HG03066 (cell line): ENCODE measurements at regions not wholly inside any gene's neighbourhood (a gene's known extent, or its start where the extent isn't known, plus 50 kb on each side); places are given as distances from the start of the nearest gene placed in this dataset.
"Not testable (repeated sequence)": the region's sequence is repeated elsewhere in the genome, so short reads cannot be mapped to it uniquely, and the experiment has no call there.

Source experiments
- ATAC-seq: cut with Tn5 transposase; IDR thresholded peaks from one replicate; pipeline ENCODE4 v1.9.1; 2021; ENCODE audit warnings: low read depth; ENCODE audit not compliant: unreplicated experiment

- no peak for ATAC-seq
Measured at GRCh38 chr15:96182736-96183513, 147.6 kb upstream of the NR2F2 start.

- no peak for ATAC-seq
Measured at GRCh38 chr15:96183514-96183850, 147.0 kb upstream of the NR2F2 start.

GRCh38 chr15:96183867-96184266 is 146.6 kb upstream of the NR2F2 start:
- no peak for ATAC-seq

DNA sequence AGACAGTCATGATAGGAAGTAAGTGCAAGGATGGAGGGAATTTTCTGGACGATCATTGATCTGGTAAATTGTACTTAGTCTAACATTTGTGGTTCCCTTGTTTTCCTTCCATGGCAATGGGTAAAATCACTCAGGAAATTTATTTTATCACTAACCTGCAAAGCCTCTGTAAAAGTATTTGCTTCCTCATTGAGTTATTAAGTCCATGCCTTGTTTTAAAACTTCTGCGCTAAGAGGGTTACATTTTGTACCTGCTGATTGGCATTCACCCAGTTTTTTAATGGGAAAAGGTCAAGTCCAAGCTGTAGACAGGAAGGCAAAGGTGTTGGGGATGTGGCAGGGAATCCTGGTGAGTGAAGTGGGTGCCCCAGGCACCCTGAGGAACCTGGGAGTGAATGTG is 146.2 kb upstream of the NR2F2 start:
- no peak for ATAC-seq

- no peak for ATAC-seq
Measured at GRCh38 chr15:96186105-96186504, 144.4 kb upstream of the NR2F2 start.

- ATAC-seq, result no peak
Measured at GRCh38 chr15:96187341-96188305, 142.9 kb upstream of the NR2F2 start.

- ATAC-seq, result no peak
Measured at GRCh38 chr15:96197721-96198120, 132.8 kb upstream of the NR2F2 start.

DNA sequence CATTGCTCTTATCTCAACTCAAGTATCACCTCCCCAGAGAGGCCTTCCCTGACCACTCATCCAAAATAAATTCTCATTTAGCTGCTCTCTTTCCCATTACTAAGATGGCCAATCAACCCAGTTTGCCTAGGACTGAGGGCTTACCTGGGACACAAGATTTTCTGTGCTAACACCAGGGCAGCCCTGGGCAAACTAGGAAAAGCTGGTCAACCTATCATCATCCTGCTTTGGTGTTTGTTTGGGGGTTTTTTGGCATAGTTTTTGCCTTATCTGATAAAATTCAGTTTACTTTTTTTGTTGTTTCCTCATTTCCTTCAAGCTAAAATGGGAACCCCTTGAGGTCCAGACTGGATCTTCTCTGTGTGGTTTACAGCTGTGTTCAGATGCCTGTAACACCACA is 131.4 kb upstream of the NR2F2 start:
- no peak for ATAC-seq

DNA sequence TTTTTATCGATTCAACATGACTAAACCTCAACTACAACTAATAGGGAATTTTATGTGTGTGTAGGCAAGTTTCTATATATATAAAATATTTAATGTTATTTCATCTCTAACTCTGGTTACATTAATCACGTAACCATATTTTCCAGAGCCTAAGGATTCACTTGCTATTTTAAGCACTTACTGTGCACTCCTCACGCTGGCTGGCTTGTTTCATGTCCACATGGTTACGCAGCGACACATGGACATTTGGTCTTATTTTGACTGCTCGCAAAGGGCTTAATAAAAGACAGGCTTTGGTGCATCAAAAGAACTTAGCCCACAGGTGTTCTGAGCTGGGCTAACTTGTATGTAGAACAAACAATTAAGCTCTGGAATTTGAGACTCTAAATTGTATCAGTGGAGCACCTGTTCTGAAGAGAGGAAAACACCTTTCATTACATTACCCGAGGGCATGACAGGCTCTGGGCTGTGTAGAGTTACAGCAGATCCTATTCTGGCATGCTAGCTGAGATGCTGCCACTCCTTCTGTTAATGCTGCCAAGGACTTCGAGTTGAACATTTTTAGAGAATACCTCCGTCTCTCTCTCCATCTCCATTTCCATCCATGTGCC is 130.0 kb upstream of the NR2F2 start:
- ATAC-seq, result no peak

DNA sequence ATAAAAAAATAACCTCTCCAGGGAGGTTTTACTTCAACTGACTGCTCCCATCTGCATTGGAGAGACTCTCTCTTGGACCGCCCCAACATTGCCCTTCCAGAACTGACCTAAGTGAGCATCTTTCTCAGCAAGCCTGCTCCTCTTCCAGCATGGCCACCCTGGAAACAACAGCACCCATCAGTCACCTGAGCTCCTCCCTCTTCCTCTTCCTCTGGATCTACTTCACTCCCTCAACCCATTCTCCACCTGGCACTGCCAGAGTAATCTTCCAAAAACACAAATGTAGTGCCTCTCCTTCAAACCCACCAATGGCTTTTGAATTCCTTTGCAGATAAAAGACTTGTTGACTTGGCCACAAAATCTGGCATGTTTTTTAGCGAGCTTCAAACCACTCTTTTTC is 128.8 kb upstream of the NR2F2 start:
- no peak for ATAC-seq

GRCh38 chr15:96205588-96205987 is 124.9 kb upstream of the NR2F2 start:
- ATAC-seq, result not testable (repeated sequence)

DNA sequence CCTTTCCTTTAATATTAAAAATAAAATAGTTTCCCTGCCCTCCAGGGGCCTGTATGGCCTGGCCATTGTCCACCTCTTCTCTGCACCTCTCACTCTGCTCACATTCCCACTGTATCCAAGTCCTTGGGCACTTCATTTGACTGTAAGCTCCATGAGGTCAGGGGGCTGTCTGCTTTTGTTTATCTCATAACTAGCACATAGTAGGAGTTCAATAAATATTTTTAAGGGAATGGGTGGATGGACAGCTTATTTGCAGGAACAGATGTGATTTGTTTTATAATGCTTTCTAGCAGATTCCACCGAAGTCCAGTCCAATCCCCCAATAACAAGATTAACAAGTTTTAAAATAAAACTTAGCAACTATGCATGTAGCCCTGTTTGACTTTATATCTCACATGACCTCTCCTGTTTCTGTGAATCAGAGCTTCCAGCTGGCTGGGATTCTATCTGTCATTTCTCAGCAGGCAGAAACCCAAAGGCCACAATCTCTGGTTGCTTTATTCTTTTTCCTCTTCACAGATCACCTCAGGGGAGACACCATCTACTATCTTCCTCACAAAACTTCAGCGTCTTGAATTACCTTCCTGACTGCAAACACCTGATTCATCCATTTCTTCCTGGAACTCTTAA is 123.0 kb upstream of the NR2F2 start:
- ATAC-seq, result no peak

DNA sequence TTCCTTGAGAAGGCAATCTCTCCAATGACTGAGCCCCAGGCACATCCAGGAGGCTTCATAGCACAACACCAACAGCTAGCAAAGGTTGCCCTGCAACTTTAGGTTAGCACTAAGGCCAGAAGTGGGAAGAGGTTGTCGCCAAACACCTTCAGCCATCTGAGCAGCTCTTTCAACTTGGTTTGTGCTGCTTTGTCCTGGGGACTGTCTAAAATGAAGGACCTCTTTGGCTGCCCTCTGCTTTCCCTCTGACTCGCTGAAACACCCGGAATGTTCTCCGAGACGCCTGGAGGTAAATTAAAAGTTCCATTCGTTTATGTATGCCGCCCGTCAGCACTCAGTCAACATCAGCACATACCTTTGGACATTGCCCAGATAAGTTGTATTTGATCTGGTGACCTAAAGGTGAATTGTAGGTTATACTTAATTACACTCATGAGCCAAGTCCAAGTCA is 121.2 kb upstream of the NR2F2 start:
- no peak for ATAC-seq

DNA sequence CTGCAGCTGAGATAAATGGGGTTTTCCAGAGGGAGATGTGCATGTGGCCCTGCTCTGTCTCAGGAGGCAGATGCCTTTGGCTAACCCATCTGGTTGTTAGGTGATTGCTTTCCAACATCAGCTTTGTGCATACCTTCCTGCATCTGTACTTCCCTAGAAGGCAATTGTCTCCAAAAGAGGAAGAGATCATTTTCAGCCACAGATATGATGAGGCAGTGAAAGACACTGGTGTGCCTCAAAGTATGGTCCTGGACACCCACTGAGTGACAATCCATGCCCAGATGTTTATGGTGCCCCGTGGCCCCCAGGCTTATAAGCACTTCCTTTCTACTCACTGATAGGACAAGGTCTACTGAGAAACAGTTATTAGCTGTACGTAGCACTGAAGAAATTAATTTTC is 117.5 kb upstream of the NR2F2 start:
- no peak for ATAC-seq

DNA sequence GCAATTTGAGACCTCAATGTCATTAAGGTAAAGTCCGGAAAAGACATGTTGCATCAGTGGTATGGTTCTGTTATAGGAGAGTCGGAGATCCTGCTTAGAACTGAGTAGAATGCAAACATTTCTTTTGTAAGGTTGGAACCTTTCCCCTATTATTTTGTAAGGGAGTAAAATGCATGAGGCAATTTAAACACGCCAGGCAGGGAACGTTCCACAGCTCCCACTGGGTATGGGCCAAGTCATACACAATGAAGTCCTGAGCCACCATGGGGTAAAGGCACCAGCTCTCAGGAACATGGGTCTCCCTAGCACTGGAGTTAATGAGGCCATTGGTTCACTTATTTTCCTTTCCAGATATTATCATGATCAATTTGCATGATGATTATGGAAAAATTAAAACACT is 116.6 kb upstream of the NR2F2 start:
- ATAC-seq, result no peak

DNA sequence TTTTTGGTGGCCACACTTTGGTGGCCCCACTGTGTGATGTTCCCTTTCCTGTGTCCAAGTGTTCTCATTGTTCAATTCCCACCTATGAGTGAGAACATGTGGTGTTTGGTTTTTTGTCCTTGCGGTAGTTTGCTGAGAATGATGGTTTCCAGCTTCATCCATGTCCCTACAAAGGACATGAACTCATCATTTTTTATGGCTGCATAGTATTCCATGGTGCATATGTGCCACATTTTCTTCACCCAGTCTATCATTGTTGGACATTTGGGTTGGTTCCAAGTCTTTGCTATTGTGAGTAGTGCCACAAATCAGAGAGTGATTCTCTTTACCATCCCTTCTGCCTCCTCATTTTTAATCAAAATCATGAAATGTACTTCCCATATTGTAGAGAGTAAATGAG is 114.0 kb upstream of the NR2F2 start:
- not testable (repeated sequence) for ATAC-seq

DNA sequence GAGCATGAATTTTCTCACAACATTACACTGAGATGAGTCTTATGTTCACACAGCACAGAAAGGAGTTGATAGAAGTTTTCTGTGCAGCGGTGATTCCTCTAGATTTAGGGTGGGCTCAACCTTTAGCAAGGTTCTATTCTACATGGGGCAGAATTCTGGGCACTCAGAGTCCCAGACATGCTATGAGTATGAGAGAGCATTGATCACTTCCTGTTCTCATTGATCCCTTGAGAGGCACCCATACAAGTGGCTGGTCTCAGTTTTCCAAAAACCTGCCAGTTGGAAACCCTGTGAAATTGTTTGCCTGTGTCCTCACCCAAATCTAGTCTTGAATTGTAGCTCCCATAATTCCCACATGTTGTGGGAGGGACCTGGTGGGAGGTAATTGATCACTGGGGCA is 112.5 kb upstream of the NR2F2 start:
- no peak for ATAC-seq

DNA sequence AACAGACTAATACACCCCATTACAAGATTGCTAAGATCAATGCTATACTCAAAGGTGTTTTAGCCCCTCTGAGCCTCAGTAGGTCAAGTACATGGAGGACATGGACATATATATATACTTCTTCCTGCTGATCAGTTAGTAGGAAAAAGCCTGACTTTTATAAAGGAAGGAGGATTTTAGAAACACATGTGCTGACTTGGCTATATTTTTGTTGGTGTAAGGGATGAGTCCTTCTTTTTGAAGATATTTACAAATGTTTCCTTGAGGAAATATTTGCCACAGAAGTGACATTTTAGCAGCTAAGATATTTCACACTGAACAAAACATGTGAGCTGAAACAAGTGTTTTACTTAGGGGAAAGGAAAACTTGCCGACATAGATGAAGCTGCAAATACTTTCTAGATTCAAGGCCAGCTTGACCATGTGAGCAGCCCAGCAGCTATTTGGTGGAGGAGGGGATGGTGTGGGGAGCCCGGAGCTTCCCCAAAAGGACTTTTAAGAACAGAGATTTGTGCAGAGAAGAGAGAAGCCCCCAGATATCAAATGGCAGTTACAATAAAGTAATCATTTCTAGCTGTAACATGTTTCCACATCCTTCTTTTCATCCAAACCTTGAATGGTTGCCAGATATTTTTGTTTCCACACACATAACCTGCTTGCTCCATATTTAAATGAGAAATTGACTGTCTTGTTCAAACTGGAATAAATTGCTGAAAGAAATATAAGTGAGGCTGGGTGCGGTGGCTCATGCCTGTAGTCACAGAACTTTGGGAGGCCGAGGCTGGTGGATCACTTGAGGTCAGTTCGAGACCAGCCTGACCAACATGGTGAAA is 111.7 kb upstream of the NR2F2 start:
- ATAC-seq, result no peak

DNA sequence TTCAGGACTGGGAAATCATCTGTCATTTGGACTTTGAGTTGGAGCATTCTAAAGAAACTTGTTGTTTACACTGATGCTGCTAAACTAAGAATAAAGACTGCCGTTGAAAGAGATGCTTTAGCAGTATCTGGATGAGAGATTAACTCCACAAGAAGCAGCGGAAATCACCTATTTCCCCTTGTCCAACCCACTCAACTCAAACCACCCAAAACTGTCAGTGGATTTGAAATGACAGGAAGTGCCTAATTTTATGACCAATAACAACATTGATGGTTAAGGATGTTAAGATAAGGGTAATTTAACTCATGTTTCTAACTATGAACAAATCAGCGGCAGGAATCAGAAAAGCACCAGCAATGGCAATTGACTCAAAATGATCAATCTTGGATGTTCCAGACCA is 110.8 kb upstream of the NR2F2 start:
- ATAC-seq, result no peak

DNA sequence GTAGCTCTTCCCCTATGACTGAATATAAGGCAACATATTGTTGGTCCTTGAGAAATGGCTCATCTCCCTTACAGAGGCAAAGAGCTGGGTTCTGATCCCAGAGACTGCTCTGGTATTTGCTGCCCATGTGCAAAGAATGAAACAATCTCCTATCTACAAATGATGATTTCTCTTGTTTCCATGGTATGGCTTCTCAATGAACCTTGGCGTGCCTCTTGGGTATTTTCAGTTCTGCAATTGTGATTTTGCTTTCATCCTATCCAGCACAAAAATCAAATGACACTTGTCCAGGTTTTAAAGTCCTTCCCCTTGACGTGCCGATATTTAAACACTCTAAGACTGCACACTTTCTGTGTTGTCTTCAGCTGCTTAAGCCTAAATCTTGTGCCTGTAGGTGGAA is 109.8 kb upstream of the NR2F2 start:
- ATAC-seq, result no peak
